ENCODE measurements at regions not wholly inside any gene's neighbourhood (a gene's known extent, or its start where the extent isn't known, plus 50 kb on each side); places are given as distances from the start of the nearest gene placed in this dataset.
"Not testable (repeated sequence)": the region's sequence is repeated elsewhere in the genome, so short reads cannot be mapped to it uniquely, and the experiment has no call there.

GRCh38 chr3:82122554-82123345 is 361.3 kb upstream of the GBE1 start:
- H3K27ac ChIP-seq: no peak overlapping the region
- TF ChIP-seq CTCF (conservative IDR thresholded peaks at IDR 0.05): no peak
- no peak for TF ChIP-seq ZFX (IDR thresholded peaks at IDR 0.05)

DNA sequence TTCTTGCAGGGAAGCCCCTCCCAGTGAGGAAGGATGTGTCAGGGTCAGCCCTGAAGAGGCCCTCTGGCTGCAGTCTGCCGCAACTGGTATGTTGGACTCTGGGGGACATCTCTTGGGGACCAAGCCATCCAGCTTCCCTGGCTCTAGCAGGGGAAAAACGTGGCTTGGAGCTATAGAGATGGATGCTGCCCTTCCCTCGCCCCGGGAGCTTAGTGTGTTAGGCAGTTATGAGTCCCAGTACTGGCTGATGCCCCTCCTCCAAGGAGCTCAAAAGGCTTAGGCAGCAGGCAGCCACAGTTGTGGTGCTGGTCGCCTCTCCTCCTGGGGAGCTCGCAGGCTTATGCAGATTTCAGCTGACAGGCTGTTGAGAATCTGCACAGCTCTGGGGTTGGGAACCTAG is 353.1 kb upstream of the GBE1 start:
- no peak overlapping the region for H3K27ac ChIP-seq
- TF ChIP-seq ZFX (IDR thresholded peaks at IDR 0.05): no peak
- TF ChIP-seq CTCF (conservative IDR thresholded peaks at IDR 0.05): no peak

DNA sequence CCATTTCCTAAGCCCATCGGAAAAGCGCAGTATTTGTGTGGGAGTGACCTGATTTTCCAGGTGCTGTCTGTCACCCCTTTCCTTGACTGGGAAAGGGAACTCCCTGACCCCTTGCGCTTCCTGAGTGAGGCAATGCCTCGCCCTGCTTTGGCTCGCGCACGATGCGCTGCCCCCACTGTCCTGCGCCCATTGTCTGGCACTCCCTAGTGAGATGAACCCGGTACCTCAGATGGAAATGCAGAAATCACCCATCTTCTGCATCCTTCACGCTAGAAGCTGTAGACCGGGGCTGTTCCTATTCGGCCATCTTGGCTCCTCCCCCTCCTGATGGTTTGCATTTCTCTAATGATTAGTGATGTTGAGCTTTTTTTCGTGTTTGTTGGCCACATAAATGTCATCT is 349.3 kb upstream of the GBE1 start:
- H3K27ac ChIP-seq: not testable (repeated sequence)

DNA sequence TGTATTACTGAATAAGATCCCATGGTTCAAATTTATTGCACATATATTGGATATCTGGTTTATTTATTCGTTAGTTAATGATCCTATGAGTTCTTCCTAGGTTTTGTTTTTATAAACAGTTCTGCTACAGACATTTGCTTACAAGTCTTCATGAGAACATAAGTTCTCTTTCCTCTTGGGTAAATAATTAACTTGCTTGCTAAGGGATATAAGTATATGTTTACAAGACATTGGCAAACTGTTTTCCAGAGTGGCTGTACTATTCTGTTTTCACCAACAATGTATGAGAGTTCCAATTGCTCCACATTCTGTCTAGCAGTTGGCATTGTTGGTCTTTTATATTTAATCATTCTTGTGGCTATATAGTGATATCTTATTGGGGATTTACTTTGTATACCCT is 341.8 kb upstream of the GBE1 start:
- no peak for TF ChIP-seq CTCF (conservative IDR thresholded peaks at IDR 0.05)
- no peak for TF ChIP-seq ZFX (IDR thresholded peaks at IDR 0.05)
- no peak overlapping the region for H3K27ac ChIP-seq

GRCh38 chr3:82100378-82100777 is 338.9 kb upstream of the GBE1 start:
- TF ChIP-seq ZFX (IDR thresholded peaks at IDR 0.05) (no peak), CTCF (conservative IDR thresholded peaks at IDR 0.05) (no peak)
- no peak overlapping the region for H3K27ac ChIP-seq

DNA sequence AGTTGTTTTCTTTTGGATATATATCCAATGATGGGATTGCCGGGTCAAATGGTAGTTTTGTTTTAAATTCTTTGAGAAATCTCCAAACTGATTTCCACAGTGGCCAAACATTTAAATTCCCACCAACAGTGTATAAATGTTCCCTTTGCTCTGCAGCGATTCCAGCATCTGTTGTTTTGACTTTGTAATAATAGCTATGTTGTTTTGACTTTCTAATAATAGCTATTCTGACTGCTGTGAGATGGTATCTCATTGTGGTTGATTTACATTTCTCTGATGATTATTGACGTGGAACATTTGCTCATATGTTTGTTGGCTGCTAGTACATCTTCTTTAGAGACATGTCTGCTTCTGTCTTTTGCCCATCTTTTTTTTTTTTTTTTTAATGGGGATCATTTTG is 332.2 kb upstream of the GBE1 start:
- TF ChIP-seq ZFX (IDR thresholded peaks at IDR 0.05) (no peak), CTCF (conservative IDR thresholded peaks at IDR 0.05) (no peak)

DNA sequence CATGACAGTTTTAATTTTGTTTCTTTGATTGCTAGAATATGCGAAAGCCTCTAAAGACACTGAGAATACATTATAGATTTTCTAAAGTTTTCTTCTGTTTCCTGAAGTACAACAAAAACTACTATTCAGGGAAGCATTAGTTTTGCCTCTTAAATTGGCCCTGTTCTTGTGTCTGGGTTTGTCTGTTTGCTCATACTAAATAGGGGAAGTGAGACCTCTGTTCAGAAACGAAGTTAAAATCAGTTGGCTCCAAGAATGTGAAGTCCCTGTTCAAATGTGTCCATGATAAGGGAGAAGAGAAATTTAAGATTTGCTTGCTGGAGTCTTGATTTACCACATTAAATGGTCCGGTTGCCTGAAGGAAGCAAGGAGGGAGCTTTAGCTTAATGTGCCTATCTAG is 327.3 kb upstream of the GBE1 start:
- TF ChIP-seq CTCF (conservative IDR thresholded peaks at IDR 0.05): no peak
- no peak overlapping the region for H3K27ac ChIP-seq

More for the DNA sequence above, 332.2 kb upstream of the GBE1 start:
- no peak overlapping the region for H3K27ac ChIP-seq

DNA sequence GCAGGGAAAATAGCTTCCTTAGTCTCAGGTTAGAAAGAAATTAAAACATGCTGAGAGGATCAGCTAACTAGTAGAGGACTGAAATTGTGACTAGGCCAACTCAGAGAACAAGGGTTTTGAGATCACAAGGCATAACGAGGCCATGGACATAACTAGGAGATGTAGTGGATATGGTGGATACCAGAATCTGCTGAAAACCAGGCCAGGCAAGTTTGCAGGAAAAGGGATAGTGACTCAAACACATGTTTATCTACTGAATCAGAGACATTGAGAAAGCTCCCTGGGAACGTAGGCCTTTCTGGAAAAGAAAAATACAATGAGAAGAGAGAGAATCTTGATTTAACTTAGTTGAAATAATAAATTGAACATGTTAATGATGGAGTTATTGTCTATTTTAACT is 326.5 kb upstream of the GBE1 start:
- H3K27ac ChIP-seq: no peak overlapping the region
- TF ChIP-seq CTCF (conservative IDR thresholded peaks at IDR 0.05) (no peak), ZFX (IDR thresholded peaks at IDR 0.05) (no peak)
